ENCODE measurements at regions not wholly inside any gene's neighbourhood (a gene's known extent, or its start where the extent isn't known, plus 50 kb on each side); places are given as distances from the start of the nearest gene placed in this dataset.
"Not testable (repeated sequence)": the region's sequence is repeated elsewhere in the genome, so short reads cannot be mapped to it uniquely, and the experiment has no call there.

DNA sequence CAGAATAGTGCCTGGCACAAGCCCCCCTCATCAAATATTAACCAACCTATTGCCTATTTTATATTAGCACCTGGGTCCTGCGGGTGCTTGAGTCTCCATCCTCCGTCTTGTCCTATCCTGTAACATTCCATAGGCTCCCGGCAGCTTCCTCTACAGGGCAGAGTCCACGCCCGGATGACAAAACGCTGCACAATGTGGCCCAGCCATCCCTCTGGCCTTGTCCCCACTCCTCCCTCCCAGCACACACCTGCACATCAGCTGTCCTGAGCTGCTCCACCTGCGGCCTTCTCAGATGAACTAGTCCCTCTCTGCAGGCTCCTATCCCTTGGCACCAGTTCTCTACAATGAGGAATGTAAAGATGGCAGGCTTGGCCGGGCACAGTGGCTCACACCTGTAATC lies 153.5 kb upstream of the PDE1C start:
- Mint-ChIP-seq H3K4me3 (ENCODE audit: unreplicated experiment) (no peak overlapping the region), H3K4me1 (ENCODE audit: low read depth) (no peaks in the 10 kb centered on the region), H3K36me3 (ENCODE audit: low read depth) (peaks cover 2% of the 10 kb centered on the region), H3K9me3 (ENCODE audit: low read depth) (peaks cover 9% of the 10 kb centered on the region), H3K27ac (ENCODE audit: unreplicated experiment) (no peak overlapping the region), H3K27me3 (ENCODE audit: low read depth) (peaks cover 38% of the 10 kb centered on the region)
- no peak for DNase-seq (ENCODE audit: low spot score)
- TF ChIP-seq, protein P1, sequence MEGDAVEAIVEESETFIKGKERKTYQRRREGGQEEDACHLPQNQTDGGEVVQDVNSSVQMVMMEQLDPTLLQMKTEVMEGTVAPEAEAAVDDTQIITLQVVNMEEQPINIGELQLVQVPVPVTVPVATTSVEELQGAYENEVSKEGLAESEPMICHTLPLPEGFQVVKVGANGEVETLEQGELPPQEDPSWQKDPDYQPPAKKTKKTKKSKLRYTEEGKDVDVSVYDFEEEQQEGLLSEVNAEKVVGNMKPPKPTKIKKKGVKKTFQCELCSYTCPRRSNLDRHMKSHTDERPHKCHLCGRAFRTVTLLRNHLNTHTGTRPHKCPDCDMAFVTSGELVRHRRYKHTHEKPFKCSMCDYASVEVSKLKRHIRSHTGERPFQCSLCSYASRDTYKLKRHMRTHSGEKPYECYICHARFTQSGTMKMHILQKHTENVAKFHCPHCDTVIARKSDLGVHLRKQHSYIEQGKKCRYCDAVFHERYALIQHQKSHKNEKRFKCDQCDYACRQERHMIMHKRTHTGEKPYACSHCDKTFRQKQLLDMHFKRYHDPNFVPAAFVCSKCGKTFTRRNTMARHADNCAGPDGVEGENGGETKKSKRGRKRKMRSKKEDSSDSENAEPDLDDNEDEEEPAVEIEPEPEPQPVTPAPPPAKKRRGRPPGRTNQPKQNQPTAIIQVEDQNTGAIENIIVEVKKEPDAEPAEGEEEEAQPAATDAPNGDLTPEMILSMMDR (IDR thresholded peaks at IDR 0.05): no peak

DNA sequence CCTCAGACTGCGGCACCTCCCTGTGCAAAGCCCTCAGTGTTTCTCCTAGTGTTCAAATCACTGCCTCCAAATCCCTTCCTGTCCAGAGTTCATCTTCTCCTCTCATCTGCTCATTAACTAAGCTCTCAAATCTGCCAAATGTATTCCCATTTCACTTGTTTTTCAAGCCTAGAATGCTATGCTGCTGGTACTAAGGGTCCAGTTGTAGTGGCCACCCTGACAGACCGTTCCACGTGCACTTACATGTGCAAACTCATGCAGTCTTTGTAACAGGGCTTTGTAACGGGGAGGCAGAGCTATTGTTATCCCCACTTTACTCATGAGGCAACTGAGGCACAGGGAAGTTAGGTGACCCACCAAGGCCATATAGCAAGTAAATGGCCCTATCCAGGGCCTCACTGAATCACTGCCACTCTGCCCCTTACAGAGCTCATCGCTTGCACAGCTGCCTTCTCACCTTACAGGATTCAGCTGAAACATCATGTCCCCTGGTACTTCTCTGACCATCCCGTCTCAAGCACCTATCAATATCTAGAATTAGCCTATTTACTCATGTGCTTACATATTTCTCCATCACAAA lies 153.0 kb upstream of the PDE1C start:
- no peak for DNase-seq (ENCODE audit: low spot score)
- TF ChIP-seq, protein P1 (IDR thresholded peaks at IDR 0.05): no peak
- H3K27me3 Mint-ChIP-seq (ENCODE audit: low read depth): peaks cover 42% of the 10 kb centered on the region
- no peaks in the 10 kb centered on the region for H3K4me1 Mint-ChIP-seq (ENCODE audit: low read depth)
- H3K9me3 Mint-ChIP-seq (ENCODE audit: low read depth): peaks cover 9% of the 10 kb centered on the region
- H3K36me3 Mint-ChIP-seq (ENCODE audit: low read depth): peaks cover 2% of the 10 kb centered on the region
- no peak overlapping the region for H3K4me3 Mint-ChIP-seq (ENCODE audit: unreplicated experiment)
- H3K27ac Mint-ChIP-seq (ENCODE audit: unreplicated experiment): no peak overlapping the region

DNA sequence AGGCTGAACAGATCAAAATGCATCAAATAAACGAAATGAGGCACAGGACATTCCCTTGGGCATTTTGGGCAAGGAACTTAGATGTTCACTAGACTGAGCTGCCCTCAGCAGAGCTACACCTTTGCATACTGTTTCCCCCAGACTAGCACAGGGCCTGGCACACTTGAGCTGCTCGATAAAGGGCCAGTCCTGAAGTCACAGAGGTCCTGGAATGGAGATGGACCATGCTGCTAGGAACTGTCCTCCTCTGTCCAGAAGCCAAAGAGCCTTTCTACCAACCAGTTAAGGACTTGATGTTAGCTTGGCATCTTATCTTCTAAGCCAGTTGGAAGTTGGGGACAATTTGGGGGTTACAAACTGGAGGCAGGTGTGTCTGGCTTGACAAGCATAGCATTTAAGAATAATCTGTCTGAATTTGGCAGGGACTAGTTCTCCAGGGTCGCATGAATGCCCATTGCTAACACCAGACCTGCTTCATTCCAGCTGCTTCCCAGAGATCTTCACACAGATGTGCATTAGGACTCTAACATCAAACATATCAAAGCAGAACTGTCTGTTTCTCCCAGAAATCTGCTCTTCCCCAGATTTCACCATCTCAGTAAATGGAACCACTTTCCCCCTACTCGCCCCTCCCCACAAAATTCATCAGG lies 152.2 kb upstream of the PDE1C start:
- peaks cover 2% of the 10 kb centered on the region for H3K9me3 Mint-ChIP-seq (ENCODE audit: low read depth)
- H3K4me3 Mint-ChIP-seq (ENCODE audit: unreplicated experiment): no peak overlapping the region
- H3K4me1 Mint-ChIP-seq (ENCODE audit: low read depth): no peaks in the 10 kb centered on the region
- no peak overlapping the region for H3K27ac Mint-ChIP-seq (ENCODE audit: unreplicated experiment)
- DNase-seq (ENCODE audit: low spot score): no peak
- peaks cover 44% of the 10 kb centered on the region for H3K27me3 Mint-ChIP-seq (ENCODE audit: low read depth)
- H3K36me3 Mint-ChIP-seq (ENCODE audit: low read depth): no peaks in the 10 kb centered on the region
- TF ChIP-seq, protein P1 (IDR thresholded peaks at IDR 0.05): no peak

DNA sequence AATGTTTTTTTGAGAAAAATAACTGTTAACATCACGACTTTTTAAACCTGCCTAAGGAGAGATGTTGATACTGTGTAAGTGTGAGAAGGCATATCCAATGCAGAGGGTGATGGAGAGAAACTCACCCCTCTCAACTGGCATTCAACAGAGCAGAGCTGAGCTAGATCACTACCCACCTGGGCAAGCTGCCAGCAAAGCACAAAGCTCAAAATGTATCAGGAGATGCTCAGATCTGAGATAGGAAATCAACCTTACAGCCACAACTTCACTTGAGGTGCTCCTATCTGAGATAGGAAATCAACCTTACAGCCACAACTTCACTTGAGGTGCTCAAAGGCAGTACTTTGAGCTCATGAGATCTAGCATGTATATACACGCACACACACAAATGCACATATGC lies 151.5 kb upstream of the PDE1C start:
- Mint-ChIP-seq H3K4me3 (ENCODE audit: unreplicated experiment) (no peak overlapping the region), H3K36me3 (ENCODE audit: low read depth) (no peaks in the 10 kb centered on the region), H3K27me3 (ENCODE audit: low read depth) (peaks cover 45% of the 10 kb centered on the region), H3K27ac (ENCODE audit: unreplicated experiment) (no peak overlapping the region), H3K4me1 (ENCODE audit: low read depth) (no peaks in the 10 kb centered on the region), H3K9me3 (ENCODE audit: low read depth) (no peaks in the 10 kb centered on the region)
- TF ChIP-seq, protein P1 (IDR thresholded peaks at IDR 0.05): no peak
- no peak for DNase-seq (ENCODE audit: low spot score)

DNA sequence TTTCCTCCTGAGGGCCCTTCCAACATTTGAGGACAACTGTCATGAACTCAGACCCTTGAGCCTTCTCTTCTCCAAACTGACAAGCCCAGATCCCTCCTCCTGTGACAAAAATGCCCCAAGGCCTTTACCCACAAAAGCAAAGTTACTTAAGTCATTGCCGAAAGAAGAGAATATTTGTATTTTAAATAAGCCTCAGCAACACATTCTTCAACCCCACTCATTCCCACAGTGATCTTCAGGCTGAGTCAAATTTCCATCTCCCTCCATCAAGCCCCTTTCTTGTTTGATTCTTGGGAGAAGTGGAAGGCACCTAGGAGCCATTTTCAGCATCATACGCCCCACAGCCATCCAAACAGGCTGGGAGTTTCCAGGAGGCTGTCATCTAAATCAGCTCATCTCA lies 150.8 kb upstream of the PDE1C start:
- H3K9me3 Mint-ChIP-seq (ENCODE audit: low read depth): no peaks in the 10 kb centered on the region
- TF ChIP-seq, protein P1 (IDR thresholded peaks at IDR 0.05): no peak
- no peak overlapping the region for H3K27ac Mint-ChIP-seq (ENCODE audit: unreplicated experiment)
- H3K36me3 Mint-ChIP-seq (ENCODE audit: low read depth): no peaks in the 10 kb centered on the region
- H3K4me1 Mint-ChIP-seq (ENCODE audit: low read depth): no peaks in the 10 kb centered on the region
- H3K27me3 Mint-ChIP-seq (ENCODE audit: low read depth): peaks cover 50% of the 10 kb centered on the region
- DNase-seq (ENCODE audit: low spot score): no peak
- no peak overlapping the region for H3K4me3 Mint-ChIP-seq (ENCODE audit: unreplicated experiment)

DNA sequence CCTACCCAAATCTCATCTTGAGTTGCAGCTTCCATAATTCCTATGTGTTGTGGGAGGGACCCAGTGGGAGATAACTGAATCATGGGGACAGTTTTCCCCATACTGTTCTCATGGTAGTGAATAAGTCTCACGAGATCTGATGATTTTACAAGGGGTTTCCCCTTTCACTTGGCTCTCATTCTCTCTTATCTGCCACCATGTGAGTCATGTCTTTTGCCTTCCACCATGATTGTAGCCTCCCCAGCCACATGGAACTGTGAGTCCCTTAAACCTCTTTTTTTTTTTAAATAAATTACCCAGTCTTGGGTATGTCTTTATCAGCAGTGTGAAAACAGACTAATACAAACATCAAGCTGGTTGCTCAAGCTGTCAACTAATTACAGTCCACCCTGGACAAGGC lies 149.6 kb upstream of the PDE1C start:
- not testable (repeated sequence) for H3K9me3 Mint-ChIP-seq (ENCODE audit: low read depth); DNase-seq (ENCODE audit: low spot score); H3K27ac Mint-ChIP-seq (ENCODE audit: unreplicated experiment); H3K4me1 Mint-ChIP-seq (ENCODE audit: low read depth); H3K4me3 Mint-ChIP-seq (ENCODE audit: unreplicated experiment); H3K36me3 Mint-ChIP-seq (ENCODE audit: low read depth)
- peaks cover 51% of the 10 kb centered on the region for H3K27me3 Mint-ChIP-seq (ENCODE audit: low read depth)
